GM19238 (cell line): ENCODE measurements at regions not wholly inside any gene's neighbourhood (a gene's known extent, or its start where the extent isn't known, plus 50 kb on each side); places are given as distances from the start of the nearest gene placed in this dataset.
A peak's percentile ranks its signal among the peaks of the same experiment; 100 is the strongest.
"Not testable (repeated sequence)": the region's sequence is repeated elsewhere in the genome, so short reads cannot be mapped to it uniquely, and the experiment has no call there.

Experiments used
- DNase-seq: peaks from one replicate; pipeline ENCODE4 v3.0.0; 2011; ENCODE audit warnings: low spot score; ENCODE audit not compliant: insufficient read length

DNA sequence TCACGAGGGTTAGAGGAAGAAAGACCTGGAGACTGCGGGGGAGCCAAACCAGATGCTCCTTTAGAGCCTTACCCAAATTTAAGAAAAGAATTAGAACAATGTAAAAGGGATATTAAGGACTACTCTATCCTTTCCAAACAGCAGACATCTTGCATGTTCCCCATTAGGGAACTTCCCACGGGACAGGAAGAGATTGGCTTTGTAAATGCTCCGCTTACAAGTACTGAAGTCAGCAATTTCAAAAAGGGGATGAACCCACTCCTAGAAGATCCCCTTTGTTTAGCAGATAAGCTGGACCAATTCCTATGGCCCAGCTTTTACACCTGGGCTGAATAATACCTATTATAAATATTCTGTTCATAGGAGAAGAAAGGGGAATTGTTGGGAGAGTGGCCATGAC lies 74.2 kb downstream of the APOBEC1 start:
- DNase-seq = no peak

DNA sequence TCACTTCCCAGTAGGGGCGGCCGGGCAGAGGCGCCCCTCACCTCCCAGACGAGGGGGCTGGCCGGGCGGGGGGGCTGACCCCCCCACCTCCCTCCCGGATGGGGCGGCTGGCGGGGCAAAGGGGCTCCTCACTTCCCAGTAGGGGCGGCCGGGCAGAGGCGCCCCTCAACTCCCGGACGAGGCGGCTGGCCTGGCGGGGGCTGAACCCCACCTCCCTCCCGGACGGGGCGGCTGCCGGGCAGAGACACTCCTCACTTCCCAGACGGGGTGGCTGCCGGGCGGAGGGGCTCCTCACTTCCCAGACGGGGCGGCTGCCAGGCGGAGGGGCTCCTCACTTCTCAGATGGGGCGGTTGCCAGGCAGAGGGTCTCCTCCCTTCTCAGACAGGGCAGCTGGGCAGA lies 75.6 kb downstream of the APOBEC1 start:
- DNase-seq = not testable (repeated sequence)

DNA sequence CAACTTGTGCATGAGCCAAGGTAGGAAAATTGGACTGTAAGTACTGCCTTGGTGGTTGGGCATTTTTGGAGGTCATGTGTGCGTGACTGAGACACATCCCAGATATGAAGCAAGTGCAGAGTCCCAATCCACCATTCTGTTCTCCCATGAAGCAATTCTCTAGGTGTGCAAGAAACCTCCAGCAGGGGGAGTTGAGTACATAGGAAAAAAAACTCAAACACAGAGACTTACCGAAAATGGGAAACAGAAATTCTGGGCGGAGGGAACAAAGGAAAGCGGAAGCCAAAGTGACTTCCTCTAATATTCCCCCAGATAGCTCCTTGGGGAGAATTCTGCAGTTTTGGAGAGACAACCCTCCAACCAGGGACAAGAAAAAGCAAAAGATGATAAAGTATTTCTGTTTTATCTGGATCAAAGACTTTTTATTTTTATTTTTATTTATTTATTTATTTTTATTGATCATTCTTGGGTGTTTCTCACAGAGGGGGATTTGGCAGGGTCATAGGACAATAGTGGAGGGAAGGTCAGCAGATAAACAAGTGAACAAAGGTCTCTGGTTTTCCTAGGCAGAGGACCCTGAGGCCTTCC lies 76.9 kb downstream of the APOBEC1 start:
- peak; percentile 23 for DNase-seq

GRCh38 chr12:7584137-7584536 lies 80.6 kb upstream of the CD163 start:
- not testable (repeated sequence) for DNase-seq

DNA sequence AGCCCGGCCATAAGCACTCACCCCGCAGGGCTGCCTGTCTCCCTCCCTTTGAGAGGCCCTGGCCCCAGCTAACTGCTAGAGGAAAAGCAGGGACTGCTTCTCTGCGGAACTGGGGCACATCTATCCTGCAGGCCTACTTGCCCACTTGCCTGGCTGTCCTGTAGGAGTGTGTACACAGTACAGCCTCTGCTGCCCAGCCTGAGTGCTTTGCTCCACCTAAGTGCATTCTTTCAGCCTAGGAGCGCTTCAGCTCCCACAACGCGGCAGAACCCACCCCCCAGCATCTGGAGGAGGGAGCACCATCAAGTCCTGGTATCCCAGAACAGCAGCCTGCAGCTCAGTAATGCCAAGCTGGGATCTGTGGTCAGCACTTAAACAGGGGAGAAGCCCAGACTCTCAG lies 79.9 kb upstream of the CD163 start:
- no peak for DNase-seq

DNA sequence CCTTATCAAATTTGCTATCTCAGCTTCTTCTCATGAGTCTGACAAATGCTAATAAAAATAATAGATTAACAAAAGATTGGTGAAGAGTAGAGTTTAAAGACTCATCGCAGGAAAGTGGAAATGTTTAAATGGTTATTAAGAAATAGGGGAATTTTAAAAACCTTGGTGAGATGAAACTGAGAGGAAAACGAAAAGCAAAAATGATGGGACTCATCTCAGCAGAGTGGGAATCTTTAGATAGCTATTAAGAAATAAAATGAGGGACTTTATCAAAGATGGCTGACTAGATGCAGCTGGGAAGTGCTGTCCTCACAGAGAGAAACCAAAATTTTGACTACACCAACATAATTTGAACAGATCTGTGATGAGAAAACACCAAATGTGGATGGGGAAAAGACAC lies 79.2 kb upstream of the CD163 start:
- DNase-seq = no peak

DNA sequence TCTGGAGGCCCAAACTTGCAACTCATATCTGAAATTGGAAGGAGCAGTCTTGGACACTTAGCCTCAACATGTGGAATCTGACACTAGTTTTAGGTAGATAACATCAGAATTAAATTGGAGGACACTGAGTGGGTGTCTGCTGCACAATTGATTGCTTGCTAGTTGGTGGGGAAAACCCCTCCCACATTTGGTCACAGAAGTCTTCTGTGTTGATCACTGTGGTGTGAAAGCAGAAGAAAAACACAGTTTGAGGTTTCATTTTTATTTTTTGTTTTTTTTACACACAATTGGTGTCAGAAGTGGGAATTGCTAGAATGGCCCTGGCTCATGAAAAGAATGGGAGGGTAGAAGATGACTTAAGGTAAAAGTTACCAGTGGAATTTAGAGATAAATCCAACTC lies 78.0 kb upstream of the CD163 start:
- no peak for DNase-seq

GRCh38 chr12:7581046-7581445 lies 77.5 kb upstream of the CD163 start:
- no peak for DNase-seq

DNA sequence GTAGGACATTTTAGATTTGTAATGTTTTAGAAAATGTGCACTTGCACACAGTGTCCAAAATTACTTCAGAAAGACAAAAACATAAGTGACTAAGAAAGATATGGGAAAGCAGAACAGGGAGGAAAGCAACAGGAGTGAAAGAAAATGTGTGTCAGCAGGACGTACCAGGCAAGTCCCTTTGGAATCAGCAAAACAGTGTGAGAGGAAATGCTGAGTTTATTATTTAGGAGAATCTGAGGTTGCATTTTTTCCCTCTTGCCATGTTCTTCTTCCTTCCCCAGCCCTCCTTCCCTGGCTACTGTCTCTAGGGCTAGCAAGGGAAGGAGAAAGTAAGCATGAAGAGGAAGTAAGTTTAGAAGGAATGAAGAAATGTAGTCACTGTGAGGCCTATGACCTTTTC lies 67.7 kb upstream of the CD163 start:
- no peak for DNase-seq

- no peak for DNase-seq
Measured at GRCh38 chr12:7557227-7557626, 53.6 kb upstream of the CD163 start.

- DNase-seq = no peak
Measured at GRCh38 chr12:7555752-7556151, 52.2 kb upstream of the CD163 start.

- not testable (repeated sequence) for DNase-seq
Measured at GRCh38 chr12:7554831-7555230, 51.3 kb upstream of the CD163 start.
